Esophagus muscularis mucosa (tissue), 3 donors: ENCODE measurements at regions not wholly inside any gene's neighbourhood (a gene's known extent, or its start where the extent isn't known, plus 50 kb on each side); places are given as distances from the start of the nearest gene placed in this dataset.

ENCODE experiments used
- CTCF ChIP-seq, 3 experiments: fragments of 200-600 bp in 2 of 3; fragments of 450-650 bp in 1 of 3; sonication (generic) in 2 of 3; IDR thresholded peaks; one replicate each; pipeline ENCODE4 v1.5.1; 2017 to 2019; ENCODE audit warnings: antibody characterized with exemption in 3 of 3, mild to moderate bottlenecking in 2 of 3, moderate library complexity in 1 of 3
- POLR2A ChIP-seq: fragments of 450-650 bp; IDR thresholded peaks from one replicate; pipeline ENCODE4 v1.6.1; 2017; ENCODE audit warnings: antibody characterized with exemption, moderate library complexity, mild to moderate bottlenecking, low read depth

- TF ChIP-seq CTCF (IDR thresholded peaks at IDR 0.05) (no peak), POLR2A (no peak)
These were observed 126.8 kb downstream of the OSR1 start for GRCh38 chr2:19231625-19232024.
